ENCODE measurements at regions not wholly inside any gene's neighbourhood (a gene's known extent, or its start where the extent isn't known, plus 50 kb on each side); places are given as distances from the start of the nearest gene placed in this dataset.
"Not testable (repeated sequence)": the region's sequence is repeated elsewhere in the genome, so short reads cannot be mapped to it uniquely, and the experiment has no call there.

- not testable (repeated sequence) for DNase-seq (ENCODE audit: low read depth in 2 of 2); H3K4me3 ChIP-seq (replicated peaks in 1 of 2; ENCODE audit: low read depth in 2 of 2, low read length in 2 of 2)
Measured at GRCh38 chr15:30735884-30736564, 110.1 kb downstream of the ARHGAP11B start.

DNA sequence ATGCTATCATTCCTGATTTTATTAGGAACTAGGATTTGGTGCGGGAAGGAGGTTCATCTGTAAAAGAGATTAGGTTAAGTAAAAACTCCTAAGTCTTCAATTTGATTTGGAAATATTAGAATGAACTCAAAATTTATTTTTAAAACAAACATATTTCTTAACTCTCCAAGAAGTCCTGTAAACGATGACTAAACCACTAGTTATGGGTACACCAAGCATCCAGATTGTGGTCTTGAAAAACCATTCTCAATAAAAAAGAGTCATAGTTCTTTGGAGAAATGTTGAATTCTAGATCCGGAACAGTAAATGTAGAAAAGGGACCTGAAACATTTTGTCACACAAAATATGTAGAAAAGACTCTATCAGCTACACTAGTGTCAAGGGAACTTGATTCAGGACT lies 116.9 kb downstream of the ARHGAP11B start:
- peak in 1 of 2 donors; percentile 67 for DNase-seq (ENCODE audit: low read depth in 2 of 2)

DNA sequence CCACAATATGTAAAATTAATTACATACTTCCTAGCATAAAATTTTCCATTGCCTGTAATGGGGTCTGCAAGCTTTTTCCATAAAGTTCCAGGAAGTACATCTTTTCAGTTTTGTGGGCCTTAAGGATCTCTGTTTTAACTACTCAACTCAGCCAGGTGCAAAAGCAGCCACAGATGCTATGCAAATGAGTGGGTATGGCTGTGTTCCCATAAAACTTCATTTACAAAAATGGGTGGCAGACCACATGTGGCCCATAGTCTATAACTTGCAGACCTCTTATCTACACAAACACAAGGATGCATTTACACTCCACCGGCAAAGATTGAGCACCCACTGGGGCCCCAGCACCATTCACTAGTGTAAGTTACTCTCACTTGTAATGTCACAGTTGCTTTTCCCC lies 123.1 kb downstream of the ARHGAP11B start:
- DNase-seq (ENCODE audit: low read depth in 2 of 2); H3K4me3 ChIP-seq (replicated peaks in 1 of 2; ENCODE audit: low read depth in 2 of 2, low read length in 2 of 2): not testable (repeated sequence)

More for the DNA sequence above, 116.9 kb downstream of the ARHGAP11B start:
- not testable (repeated sequence) for H3K4me3 ChIP-seq (replicated peaks in 1 of 2; ENCODE audit: low read depth in 2 of 2, low read length in 2 of 2)

DNA sequence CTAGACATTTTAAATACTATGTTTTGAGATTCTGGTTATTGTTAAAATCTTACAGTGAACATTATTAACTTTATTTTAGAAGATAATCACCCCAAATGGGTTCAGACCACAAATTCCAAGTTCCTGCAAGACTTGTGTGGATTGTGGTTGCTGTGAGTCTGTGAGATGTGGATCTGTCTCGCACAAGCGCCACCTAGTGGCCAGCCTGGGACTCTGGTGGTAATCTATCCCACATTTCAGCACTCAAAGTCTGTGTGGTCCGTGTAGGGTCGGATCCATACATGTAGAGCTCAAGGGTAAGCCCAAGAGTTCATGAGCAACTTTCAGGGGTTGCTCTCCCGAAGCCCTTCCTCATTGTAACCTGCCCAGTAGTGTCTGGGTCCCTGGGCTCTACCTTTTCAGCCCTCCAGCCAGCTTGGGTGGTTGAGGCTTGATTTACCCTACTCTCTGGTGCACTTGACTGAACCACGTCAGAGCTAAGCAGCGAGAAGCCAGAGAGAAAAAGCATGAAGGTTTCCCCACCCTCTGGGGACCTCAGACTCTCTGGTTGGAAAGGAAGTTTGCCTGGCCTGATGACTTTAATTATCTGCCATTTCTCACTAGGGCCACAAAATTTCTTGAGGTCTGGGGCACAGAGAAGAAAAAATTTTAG lies 129.2 kb downstream of the ARHGAP11B start:
- not testable (repeated sequence) for H3K4me3 ChIP-seq (replicated peaks in 1 of 2; ENCODE audit: low read depth in 2 of 2, low read length in 2 of 2); DNase-seq (ENCODE audit: low read depth in 2 of 2)
- TF ChIP-seq CTCF (IDR thresholded peaks at IDR 0.05; ENCODE audit: low read depth, low read length): peak; percentile 23

- not testable (repeated sequence) for DNase-seq (ENCODE audit: low read depth in 2 of 2); H3K4me3 ChIP-seq (replicated peaks in 1 of 2; ENCODE audit: low read depth in 2 of 2, low read length in 2 of 2)
Measured at GRCh38 chr15:30760633-30761032, 134.7 kb downstream of the ARHGAP11B start.

DNA sequence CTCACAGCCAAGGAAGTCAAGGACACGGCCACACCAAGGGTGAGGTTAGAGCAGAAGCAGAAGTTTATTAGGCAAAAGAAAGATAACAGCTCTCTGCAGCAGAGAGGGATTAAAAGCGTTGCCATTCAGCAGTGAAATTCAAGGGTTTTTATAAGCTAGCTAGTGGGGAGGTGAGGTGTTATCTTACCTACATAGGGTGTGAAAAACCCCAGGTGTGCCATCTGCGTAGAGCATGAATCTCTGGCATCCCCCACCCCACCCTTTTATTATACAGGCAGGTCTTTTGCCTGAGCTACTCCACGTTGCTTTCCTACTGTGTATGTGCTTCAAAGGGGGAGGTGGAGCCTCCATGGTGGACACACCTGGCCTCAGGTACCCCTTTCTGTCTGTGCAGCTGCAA lies 135.4 kb downstream of the ARHGAP11B start:
- not testable (repeated sequence) for H3K4me3 ChIP-seq (replicated peaks in 1 of 2; ENCODE audit: low read depth in 2 of 2, low read length in 2 of 2); DNase-seq (ENCODE audit: low read depth in 2 of 2)

GRCh38 chr15:30769390-30770124 lies 134.2 kb upstream of the FAN1 start:
- DNase-seq (ENCODE audit: low read depth in 2 of 2): peak in 1 of 2 donors; percentile 11
- not testable (repeated sequence) for H3K4me3 ChIP-seq (replicated peaks in 1 of 2; ENCODE audit: low read depth in 2 of 2, low read length in 2 of 2)

DNA sequence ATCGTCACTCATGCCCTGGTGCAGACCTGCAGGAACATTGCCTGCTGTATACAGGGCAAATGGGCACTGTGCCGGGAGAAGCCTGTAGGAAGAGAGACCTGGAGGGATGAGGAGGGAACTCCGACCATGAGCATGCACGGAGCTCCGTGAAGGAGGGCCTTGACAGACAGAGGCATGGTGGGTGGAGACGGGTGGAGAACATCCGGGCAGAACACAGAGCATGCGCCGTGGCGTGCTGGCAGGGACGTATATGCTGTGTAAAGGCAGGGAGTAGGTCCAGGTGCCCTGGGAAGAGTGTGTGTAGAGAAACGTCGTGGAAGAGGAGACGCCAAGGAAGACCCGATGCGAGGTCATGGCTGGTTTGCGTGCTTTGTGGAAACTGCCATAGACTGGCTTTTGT lies 133.0 kb upstream of the FAN1 start:
- DNase-seq (ENCODE audit: low read depth in 2 of 2): no peak
- H3K4me3 ChIP-seq (replicated peaks in 1 of 2; ENCODE audit: low read depth in 2 of 2, low read length in 2 of 2): no peak overlapping the region
- TF ChIP-seq CTCF (IDR thresholded peaks at IDR 0.05; ENCODE audit: low read depth, low read length): no peak

- DNase-seq (ENCODE audit: low read depth in 2 of 2): no peak
- no peak overlapping the region for H3K4me3 ChIP-seq (replicated peaks in 1 of 2; ENCODE audit: low read depth in 2 of 2, low read length in 2 of 2)
- no peak for TF ChIP-seq CTCF (IDR thresholded peaks at IDR 0.05; ENCODE audit: low read depth, low read length)
Measured at GRCh38 chr15:30783019-30783418, 120.7 kb upstream of the FAN1 start.

- H3K4me3 ChIP-seq (replicated peaks in 1 of 2; ENCODE audit: low read depth in 2 of 2, low read length in 2 of 2): no peak overlapping the region
- TF ChIP-seq CTCF (IDR thresholded peaks at IDR 0.05; ENCODE audit: low read depth, low read length): no peak
- DNase-seq (ENCODE audit: low read depth in 2 of 2): no peak
Measured at GRCh38 chr15:30788595-30788994, 115.1 kb upstream of the FAN1 start.

Data from cardiac fibroblast (primary cell).